Lung (tissue), 11 donors: ENCODE measurements at regions not wholly inside any gene's neighbourhood (a gene's known extent, or its start where the extent isn't known, plus 50 kb on each side); places are given as distances from the start of the nearest gene placed in this dataset.

Experiments used
- ATAC-seq: fragments of 200-7000 bp; cut with Tn5 transposase; one replicate; pipeline ENCODE4 v1.9.1; 2020; ENCODE audit warnings: moderate number of reproducible peaks; ENCODE audit not compliant: insufficient read depth, low FRiP score
- DNase-seq, 3 donors: peaks; one replicate each; pipeline ENCODE4 v3.0.0-alpha.2; 2013 to 2017
- H3K27ac ChIP-seq, 2 donors: one replicate each; pipeline ENCODE4 v1.5.1; 2013; ENCODE audit warnings: mild to moderate bottlenecking in 2 of 2, moderate library complexity in 2 of 2, control low read depth in 1 of 2, inconsistent platforms in 1 of 2, low read depth in 1 of 2, low read length in 1 of 2
- H3K27me3 ChIP-seq, 3 donors: one replicate each; pipeline ENCODE4 v1.5.1; 2013; ENCODE audit warnings: low read length in 2 of 3; ENCODE audit not compliant: control insufficient read depth in 3 of 3, insufficient read depth in 3 of 3
- H3K36me3 ChIP-seq, 4 donors: one replicate each; pipeline ENCODE4 v1.5.1; 2013; ENCODE audit warnings: low read length in 4 of 4, mild to moderate bottlenecking in 1 of 4, moderate library complexity in 1 of 4; ENCODE audit not compliant: control insufficient read depth in 4 of 4, insufficient read depth in 4 of 4
- H3K4me1 ChIP-seq, 5 donors: one replicate each; pipeline ENCODE4 v1.5.1; 2013; ENCODE audit warnings: low read length in 5 of 5, mild to moderate bottlenecking in 2 of 5, moderate library complexity in 1 of 5; ENCODE audit not compliant: control insufficient read depth in 5 of 5, insufficient read depth in 5 of 5
- H3K4me3 ChIP-seq: one replicate; pipeline ENCODE4 v1.5.1; 2013; ENCODE audit warnings: mild to moderate bottlenecking, control low read depth, moderate library complexity
- H3K9ac ChIP-seq, 2 donors: one replicate each; pipeline ENCODE4 v1.5.1; 2013; ENCODE audit warnings: low read length in 2 of 2, control low read depth in 1 of 2; ENCODE audit not compliant: insufficient read depth in 1 of 2
- H3K9me3 ChIP-seq, 4 donors: one replicate each; pipeline ENCODE4 v1.5.1; 2013; ENCODE audit warnings: low read length in 3 of 4, mild to moderate bottlenecking in 1 of 4, moderate library complexity in 1 of 4; ENCODE audit not compliant: control insufficient read depth in 4 of 4, insufficient read depth in 3 of 4
- WGBS, 2 donors: extraction: QIAGEN DNeasy Blood & Tissue Kit; methylation state at CpG; one replicate each; pipeline ENCODE4 v1.1.7; 2013; 5-methylcytosine and 5-hydroxymethylcytosine counted together
- TF ChIP-seq, protein P1 (sequence below): IDR thresholded peaks from 2 replicates; pipeline ENCODE4 v1.5.1; 2012; ENCODE audit warnings: mild to moderate bottlenecking; ENCODE audit errors: control extremely low read depth, extremely low read depth
- donor health status: control.
- donor health status: control.
- donor health status: Bipolar disorder and iron deficiency.
- donor health status: healthy.
- donor health status: DM: yes; HTN: yes; CAD: no.

GRCh38 chr9:71357346-71357745, 235.9 kb upstream of the TRPM3 start:
- Histone ChIP-seq H3K9me3 (no peaks in the 10 kb centered on the region), H3K27me3 (no peaks in the 10 kb centered on the region), H3K9ac (no peak overlapping the region), H3K36me3 (no peaks in the 10 kb centered on the region), H3K4me1 (peaks cover 0 to 4% (median 0%) of the 10 kb centered on the region in 5 donors), H3K27ac (no peak overlapping the region), H3K4me3 (no peak overlapping the region)
- TF ChIP-seq, protein P1, sequence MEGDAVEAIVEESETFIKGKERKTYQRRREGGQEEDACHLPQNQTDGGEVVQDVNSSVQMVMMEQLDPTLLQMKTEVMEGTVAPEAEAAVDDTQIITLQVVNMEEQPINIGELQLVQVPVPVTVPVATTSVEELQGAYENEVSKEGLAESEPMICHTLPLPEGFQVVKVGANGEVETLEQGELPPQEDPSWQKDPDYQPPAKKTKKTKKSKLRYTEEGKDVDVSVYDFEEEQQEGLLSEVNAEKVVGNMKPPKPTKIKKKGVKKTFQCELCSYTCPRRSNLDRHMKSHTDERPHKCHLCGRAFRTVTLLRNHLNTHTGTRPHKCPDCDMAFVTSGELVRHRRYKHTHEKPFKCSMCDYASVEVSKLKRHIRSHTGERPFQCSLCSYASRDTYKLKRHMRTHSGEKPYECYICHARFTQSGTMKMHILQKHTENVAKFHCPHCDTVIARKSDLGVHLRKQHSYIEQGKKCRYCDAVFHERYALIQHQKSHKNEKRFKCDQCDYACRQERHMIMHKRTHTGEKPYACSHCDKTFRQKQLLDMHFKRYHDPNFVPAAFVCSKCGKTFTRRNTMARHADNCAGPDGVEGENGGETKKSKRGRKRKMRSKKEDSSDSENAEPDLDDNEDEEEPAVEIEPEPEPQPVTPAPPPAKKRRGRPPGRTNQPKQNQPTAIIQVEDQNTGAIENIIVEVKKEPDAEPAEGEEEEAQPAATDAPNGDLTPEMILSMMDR = no peak
- no peak for ATAC-seq
- DNase-seq = peak; percentile 15 to 70 (median 62)
- 48 to 60% methylated on average over 4 of the region's 4 CpGs for WGBS, 2 donors

GRCh38 chr9:71355884-71356283, 234.5 kb upstream of the TRPM3 start:
- ATAC-seq (no peak), DNase-seq (peak in 1 of 3 donors; percentile 11)
- TF ChIP-seq, protein P1 = no peak
- H3K27me3 ChIP-seq = no peaks in the 10 kb centered on the region
- no peaks in the 10 kb centered on the region for H3K36me3 ChIP-seq
- H3K27ac ChIP-seq = no peak overlapping the region
- peaks cover 0 to 4% (median 0%) of the 10 kb centered on the region in 5 donors for H3K4me1 ChIP-seq
- H3K4me3 ChIP-seq = no peak overlapping the region
- no peaks in the 10 kb centered on the region for H3K9me3 ChIP-seq
- H3K9ac ChIP-seq = no peak overlapping the region
- WGBS, 2 donors = 63 to 70% methylated on average over 4 of the region's 4 CpGs

DNA sequence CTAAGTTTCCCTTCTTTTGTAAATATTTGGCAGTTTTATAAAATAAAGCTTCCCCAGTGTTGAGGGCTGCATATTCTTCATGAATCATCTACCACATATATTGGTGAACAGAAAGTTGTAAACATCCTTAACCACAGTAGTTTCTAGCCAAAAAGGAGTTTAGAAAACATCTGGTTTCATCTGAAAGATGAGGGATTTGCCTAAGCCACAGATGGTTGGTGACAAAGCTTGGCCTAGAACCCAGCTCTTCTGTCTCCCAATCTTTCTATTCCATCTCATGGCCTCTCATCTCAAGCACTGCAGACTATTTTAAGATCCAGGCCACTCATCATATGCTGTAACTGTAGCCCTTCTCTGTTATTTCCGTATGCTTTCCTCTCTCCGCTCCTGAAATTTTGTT, 232.3 kb upstream of the TRPM3 start:
- Histone ChIP-seq H3K36me3 (no peaks in the 10 kb centered on the region), H3K4me3 (no peak overlapping the region), H3K4me1 (peaks cover 0 to 4% (median 0%) of the 10 kb centered on the region in 5 donors), H3K27ac (no peak overlapping the region), H3K9ac (no peak overlapping the region), H3K27me3 (no peaks in the 10 kb centered on the region), H3K9me3 (no peaks in the 10 kb centered on the region)
- DNase-seq = no peak
- 88 to 92% methylated on average over 2 of the region's 2 CpGs for WGBS, 2 donors
- TF ChIP-seq, protein P1 = no peak
- ATAC-seq = no peak

- DNase-seq (peak in 1 of 3 donors; percentile 13), ATAC-seq (no peak)
- H3K4me1 ChIP-seq = peaks cover 0 to 4% (median 0%) of the 10 kb centered on the region in 5 donors
- no peak overlapping the region for H3K4me3 ChIP-seq
- 74 to 84% methylated on average over 5 of the region's 5 CpGs for WGBS, 2 donors
- H3K9me3 ChIP-seq = no peaks in the 10 kb centered on the region
- H3K36me3 ChIP-seq = no peaks in the 10 kb centered on the region
- no peak overlapping the region for H3K9ac ChIP-seq
- H3K27ac ChIP-seq = no peak overlapping the region
- H3K27me3 ChIP-seq = no peaks in the 10 kb centered on the region
- TF ChIP-seq, protein P1 = no peak
These were observed 231.4 kb upstream of the TRPM3 start for GRCh38 chr9:71352837-71353236.
